ENCODE measurements at regions not wholly inside any gene's neighbourhood (a gene's known extent, or its start where the extent isn't known, plus 50 kb on each side); places are given as distances from the start of the nearest gene placed in this dataset.

DNA sequence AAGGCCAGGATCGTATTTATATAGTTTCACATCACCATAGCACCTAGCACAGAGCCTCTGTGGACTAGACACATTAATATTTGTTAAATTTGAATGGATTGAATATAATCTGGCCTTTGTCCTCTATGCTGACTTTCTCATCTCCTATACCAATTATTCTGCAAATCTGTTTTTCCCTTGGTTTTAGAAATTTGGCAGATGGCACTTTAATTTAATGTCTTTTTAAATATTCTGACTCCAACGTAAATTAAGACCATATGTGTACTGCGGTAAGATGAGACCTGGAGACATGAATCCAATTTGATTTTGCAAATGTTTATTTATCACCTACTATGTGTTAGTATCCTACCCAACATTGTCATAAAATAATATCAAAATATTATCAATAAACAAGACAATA lies 1281.9 kb upstream of the PIK3C3 start:
- TF ChIP-seq ZNF274 (IDR thresholded peaks at IDR 0.05; ENCODE audit: low read depth, low read length) (no peak), YY1 (IDR thresholded peaks at IDR 0.05; ENCODE audit: insufficient read depth, insufficient read length) (no peak), SUZ12 (IDR thresholded peaks at IDR 0.05; ENCODE audit: extremely low read depth, insufficient read depth, insufficient read length) (no peak)

All from NT2/D1 (cell line).